PC-3 (cell line): ENCODE measurements at regions not wholly inside any gene's neighbourhood (a gene's known extent, or its start where the extent isn't known, plus 50 kb on each side); places are given as distances from the start of the nearest gene placed in this dataset.

Experiments used
- EZH2 ChIP-seq: fragments of 300-600 bp; sonication (generic); IDR thresholded peaks from one replicate; pipeline ENCODE4 v1.6.1; 2017; ENCODE audit warnings: antibody characterized with exemption, mild to moderate bottlenecking, low read length; ENCODE audit not compliant: unreplicated experiment
- EZH2phosphoT487 ChIP-seq: fragments of 300-600 bp; sonication (generic); IDR thresholded peaks from 2 replicates; pipeline ENCODE4 v1.6.1; 2018; ENCODE audit warnings: mild to moderate bottlenecking, antibody characterized with exemption, low read length, borderline replicate concordance
- TF ChIP-seq, protein P1 (sequence below): fragments of 300-600 bp; sonication (generic); conservative IDR thresholded peaks from 2 replicates; pipeline ENCODE4 v1.5.1; 2017; ENCODE audit warnings: antibody characterized with exemption, low read depth, mild to moderate bottlenecking, low read length

DNA sequence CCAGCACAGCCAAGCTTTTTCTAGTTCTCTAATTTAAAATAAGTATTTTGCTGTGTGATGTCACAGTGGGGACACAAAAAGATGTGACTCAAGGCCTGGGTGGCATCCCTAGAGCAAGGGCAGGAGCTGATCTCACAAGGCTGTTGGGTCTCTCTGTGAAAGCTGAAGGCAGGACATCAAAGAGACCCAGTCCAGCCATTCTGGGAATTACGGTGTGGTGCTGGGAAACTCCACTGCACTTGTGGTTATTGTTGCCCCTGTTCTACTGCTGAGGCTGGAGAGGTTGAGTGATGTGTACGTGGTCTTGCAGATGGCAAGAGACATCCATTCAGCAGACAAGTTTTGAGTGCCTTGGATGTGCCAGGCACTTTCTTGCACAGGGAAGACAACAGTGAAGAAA lies 352.9 kb downstream of the CYRIA start:
- TF ChIP-seq, protein P1, sequence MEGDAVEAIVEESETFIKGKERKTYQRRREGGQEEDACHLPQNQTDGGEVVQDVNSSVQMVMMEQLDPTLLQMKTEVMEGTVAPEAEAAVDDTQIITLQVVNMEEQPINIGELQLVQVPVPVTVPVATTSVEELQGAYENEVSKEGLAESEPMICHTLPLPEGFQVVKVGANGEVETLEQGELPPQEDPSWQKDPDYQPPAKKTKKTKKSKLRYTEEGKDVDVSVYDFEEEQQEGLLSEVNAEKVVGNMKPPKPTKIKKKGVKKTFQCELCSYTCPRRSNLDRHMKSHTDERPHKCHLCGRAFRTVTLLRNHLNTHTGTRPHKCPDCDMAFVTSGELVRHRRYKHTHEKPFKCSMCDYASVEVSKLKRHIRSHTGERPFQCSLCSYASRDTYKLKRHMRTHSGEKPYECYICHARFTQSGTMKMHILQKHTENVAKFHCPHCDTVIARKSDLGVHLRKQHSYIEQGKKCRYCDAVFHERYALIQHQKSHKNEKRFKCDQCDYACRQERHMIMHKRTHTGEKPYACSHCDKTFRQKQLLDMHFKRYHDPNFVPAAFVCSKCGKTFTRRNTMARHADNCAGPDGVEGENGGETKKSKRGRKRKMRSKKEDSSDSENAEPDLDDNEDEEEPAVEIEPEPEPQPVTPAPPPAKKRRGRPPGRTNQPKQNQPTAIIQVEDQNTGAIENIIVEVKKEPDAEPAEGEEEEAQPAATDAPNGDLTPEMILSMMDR, result no peak
- TF ChIP-seq EZH2phosphoT487, result no peak
- no peak for TF ChIP-seq EZH2
